ENCODE measurements at regions not wholly inside any gene's neighbourhood (a gene's known extent, or its start where the extent isn't known, plus 50 kb on each side); places are given as distances from the start of the nearest gene placed in this dataset.
"Not testable (repeated sequence)": the region's sequence is repeated elsewhere in the genome, so short reads cannot be mapped to it uniquely, and the experiment has no call there.

DNA sequence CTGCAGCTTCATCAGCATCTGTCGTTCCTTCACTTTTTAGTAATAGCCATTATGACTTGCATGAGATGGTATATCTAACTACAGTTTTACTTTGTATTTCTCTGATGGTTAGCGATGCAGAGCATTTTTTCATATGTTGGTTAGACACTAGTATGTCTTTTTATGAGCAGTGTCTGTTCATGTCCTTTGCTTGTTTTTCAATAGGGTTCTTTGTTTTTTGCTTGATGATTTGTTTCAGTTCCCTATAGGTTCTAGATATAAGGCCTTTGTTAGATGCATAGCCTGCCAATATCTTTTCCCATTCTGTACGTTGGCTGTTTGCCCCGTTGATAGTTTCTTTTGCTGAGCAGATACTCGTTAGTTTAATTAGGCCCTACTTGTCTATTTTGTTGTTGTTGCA is 487.2 kb upstream of the BCHE start:
- DNase-seq (ENCODE audit: low spot score) = no peak

DNA sequence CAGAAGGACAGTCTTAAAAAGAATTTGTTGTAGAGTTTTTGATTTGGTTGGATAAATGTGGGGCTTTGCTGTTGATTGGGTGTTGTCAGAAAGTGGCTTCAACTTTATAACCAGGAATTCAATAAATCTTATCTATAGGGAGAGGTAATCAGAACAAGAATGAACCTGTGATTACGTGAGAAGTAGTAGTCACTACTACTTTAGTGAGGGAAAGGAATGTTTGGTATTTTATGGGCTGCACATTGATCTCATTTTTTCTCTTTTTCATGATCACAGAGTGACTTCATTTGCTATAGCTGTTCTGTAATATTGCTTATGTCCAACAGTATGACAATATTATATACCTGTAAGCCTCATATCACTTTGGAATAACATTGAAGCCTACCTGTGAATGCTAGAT is 485.2 kb upstream of the BCHE start:
- no peak for DNase-seq (ENCODE audit: low spot score)

DNA sequence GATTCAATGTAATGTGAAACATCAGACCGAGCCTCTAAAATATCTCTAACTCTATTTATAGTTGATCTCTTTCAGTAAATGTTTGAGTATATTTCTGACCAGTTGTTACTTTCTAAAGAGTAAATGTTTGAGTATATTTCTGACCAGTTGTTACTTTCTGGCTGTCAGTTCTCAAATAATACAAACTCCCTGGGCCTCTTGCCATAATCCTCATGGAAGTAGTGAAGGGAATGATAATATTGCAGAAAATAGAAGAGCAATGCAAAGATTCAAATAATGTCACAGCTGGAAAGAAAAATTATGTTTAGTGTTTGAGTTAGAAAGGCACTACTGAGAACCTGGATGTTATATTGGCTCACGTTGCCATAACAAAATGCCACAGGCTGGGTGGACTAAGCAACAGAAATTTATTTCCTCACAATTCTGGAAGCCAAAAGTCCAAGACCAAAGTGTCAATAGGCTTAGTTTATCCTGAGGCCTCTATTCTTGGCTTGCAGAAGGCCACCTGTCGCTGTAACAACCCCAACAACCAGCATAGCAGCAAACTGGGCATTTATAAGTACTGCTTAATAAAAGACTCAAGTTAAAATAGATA is 470.6 kb upstream of the BCHE start:
- no peak for DNase-seq (ENCODE audit: low spot score)

DNA sequence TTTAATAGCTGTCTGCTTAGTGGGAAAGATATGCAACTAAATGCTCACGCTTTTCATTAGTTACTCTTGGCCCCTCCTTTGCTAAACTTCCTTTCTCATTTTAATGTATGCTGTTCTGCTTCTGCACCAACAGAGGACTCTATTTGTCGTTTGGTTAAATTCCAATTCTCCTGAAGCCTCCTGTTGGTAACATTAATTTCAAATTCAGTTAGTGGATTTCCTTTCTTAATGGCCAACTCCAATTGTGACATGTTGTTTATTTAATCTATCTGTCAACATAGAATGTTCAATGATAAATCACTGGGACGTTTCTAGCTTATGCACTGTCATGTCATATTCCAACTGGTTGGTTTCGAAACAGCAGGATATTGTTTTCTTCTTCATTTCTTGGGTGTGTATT is 467.4 kb upstream of the BCHE start:
- peak; percentile 3 for DNase-seq (ENCODE audit: low spot score)

DNA sequence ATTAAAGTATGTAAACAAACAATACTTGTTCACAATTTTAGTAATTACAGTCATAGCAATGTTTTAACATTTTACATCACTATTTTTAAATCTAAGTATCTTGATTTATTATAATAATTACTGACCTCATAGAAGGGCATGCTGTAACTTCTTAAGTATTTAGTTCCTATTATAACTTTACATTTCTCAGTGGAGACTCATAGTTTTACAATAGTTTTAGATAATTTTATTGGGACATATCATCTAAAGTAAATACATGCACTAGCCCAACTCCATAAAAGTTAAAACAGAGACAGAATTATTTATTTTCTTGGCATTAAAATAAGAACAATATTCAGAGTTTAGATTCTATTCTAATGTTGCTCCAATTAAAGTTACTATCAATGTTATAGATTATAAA is 466.5 kb upstream of the BCHE start:
- no peak for DNase-seq (ENCODE audit: low spot score)

DNA sequence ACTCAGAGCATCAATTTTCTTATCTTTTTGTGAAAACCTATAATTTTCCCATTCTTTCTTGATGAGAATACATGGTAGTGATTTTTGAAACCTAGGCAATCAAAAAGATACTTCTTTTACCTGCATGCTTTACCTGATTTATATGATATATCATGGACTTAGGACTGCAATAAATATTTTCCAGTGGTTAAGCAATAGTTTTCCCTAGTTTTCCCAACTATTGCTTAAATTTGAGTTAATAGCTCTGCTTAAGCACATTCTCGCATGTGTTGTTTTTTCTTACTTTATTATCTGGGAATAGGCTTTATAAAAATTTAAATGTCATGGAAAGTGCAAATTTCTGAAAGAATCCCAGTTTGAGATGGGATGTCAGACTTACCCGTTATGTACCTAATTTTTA is 465.1 kb upstream of the BCHE start:
- DNase-seq (ENCODE audit: low spot score) = no peak

DNA sequence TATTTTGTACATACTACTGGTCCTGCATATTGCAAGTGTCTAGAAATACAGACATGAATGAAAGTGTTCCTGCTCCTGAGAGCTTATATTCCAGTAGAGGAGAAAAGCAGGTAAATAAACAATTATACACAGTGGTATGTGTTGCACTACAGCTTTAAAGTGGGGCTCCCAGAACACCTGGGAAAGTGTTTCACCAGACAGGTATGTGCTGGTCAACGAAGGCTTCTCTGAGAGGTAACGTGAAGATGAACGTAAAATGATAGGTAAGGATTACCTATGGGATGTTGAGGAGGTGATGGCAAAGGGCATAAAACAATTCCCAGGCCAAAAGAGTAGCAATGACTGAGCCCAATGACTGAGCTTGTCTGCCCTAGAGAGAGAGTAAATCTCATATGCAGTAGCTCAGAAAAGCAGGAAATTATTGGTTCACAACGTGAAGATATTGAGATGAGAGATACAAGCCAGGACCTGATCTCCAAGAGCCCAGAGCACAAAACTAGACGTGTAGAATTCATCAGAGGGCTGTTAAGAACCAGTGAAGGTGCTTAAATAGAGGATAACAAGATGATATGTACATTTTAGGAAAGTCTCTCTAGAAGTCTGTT is 459.1 kb upstream of the BCHE start:
- no peak for DNase-seq (ENCODE audit: low spot score)

DNA sequence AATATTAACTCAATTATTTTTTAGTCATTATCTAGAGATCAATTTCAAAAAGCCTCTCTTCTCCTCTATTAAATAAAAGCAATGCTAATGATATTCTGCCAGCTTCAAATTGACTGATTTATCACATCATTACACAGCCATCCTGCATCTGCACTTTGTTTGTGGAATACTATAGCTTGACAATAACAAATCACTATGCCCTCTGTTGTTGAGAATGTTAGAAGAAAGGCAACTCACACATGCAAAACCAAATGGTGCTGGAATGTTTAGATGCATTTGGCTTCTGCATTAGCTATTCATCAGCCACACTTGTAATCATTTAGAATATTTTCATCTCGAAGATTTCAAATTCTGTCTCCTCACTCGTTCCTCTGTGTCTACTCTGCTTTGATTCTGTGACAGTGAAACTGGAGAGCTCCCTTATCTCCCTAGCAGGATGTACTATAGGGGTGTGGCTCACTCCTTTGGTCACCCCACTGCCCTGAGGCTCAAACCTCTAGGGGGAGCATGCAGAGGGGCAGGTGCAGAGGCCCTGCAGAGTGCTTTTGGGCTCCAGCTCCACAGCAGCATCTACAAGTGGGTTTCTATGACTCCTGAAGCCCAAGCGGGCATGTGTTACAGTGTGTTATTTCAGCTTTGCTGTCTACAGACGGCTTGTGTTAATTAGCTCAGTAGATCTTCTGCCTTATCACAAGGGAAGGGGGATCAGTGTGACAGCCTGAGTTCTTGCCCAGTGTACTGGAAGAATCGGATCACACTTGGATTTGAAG is 454.1 kb upstream of the BCHE start:
- no peak for DNase-seq (ENCODE audit: low spot score)

DNA sequence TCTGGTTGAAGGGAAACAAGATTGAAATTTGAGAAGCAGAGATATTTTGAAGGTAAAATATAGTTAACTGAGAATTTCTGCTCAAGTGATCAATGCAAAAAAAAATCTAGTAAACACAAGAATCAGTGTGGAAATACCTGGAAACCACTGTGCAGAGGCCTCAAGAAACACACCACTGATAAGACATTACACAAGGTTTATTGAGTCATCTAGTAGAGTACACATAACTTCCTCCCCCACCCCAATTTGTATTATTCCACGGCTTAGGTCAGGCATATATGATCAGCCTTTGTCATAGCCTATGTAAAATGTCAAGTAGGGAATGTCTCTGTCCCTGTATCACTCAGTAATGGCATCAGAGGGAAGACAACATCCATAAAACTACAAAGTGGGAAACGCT is 447.8 kb upstream of the BCHE start:
- no peak for DNase-seq (ENCODE audit: low spot score)

DNA sequence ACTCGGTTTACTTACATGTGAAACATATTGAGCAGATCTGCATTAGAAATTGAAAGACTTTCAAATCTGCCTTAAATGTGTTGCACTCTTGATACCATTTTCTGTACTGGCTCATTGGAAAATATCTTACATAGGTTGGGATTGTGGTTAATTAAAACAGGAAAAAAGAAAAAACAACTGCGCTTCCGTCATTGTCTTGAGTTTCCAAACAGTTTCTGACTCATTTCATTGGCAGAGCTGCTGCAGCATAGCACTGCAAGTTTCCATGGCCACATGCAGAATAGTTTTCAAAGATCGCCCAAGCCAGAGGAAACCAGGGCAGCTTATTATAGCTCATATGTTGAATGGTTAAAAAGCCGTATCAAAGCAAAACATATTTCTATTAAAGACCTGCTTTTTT is 446.6 kb upstream of the BCHE start:
- DNase-seq (ENCODE audit: low spot score) = no peak

DNA sequence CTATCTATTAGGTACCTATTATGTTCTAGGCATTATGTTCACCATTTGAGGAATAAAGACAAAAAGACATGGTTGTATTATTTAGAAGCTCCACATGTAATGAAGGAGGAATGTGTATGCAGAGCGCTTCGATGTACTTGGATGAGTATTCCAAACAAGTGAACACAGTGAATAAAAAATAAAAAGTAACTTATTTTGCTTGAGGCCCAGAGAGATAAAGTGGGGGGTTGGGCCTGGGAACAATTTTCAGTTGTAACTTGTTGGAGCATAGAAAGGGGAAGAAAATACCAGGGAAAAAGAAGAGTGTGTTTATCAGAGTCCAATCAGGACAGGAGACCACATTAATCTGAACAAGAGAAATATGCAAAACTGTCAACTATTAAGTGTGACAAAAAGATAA is 445.7 kb upstream of the BCHE start:
- no peak for DNase-seq (ENCODE audit: low spot score)

DNA sequence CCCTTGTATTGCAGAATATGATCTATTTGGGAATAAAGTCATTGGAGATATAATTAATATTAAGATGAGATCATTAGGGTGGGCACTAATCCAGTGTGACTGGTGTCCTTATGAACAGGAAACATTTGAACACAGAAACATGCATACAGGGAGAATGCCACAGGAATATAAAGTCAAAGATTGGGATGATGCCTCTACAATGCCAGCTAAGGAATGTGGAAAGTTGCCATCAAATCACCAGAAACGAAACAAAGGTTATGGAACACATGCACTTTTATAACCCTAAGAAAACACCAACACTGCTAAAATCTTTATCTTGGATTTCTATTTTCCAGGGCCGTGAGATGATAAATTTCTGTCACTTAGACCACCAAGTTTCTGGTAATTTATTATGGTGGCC is 442.4 kb upstream of the BCHE start:
- DNase-seq (ENCODE audit: low spot score) = no peak

DNA sequence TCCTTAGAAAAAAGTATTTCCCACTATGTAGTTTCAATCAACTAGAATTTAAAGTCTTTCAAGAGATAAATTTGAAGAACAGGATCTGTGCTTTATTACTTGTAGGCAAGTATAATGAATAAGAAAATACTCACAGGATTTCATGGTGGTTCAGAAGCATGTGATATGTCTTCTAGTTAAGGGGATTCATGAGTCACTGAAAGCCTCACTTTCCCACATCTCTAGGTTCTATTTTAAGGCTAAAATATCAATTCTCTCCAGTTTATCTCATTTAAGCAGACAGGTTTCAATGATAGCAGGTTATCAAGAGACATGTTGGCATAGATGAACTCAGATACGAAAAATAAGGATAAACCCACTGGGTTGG is 437.8 kb upstream of the BCHE start:
- no peak for DNase-seq (ENCODE audit: low spot score)

DNA sequence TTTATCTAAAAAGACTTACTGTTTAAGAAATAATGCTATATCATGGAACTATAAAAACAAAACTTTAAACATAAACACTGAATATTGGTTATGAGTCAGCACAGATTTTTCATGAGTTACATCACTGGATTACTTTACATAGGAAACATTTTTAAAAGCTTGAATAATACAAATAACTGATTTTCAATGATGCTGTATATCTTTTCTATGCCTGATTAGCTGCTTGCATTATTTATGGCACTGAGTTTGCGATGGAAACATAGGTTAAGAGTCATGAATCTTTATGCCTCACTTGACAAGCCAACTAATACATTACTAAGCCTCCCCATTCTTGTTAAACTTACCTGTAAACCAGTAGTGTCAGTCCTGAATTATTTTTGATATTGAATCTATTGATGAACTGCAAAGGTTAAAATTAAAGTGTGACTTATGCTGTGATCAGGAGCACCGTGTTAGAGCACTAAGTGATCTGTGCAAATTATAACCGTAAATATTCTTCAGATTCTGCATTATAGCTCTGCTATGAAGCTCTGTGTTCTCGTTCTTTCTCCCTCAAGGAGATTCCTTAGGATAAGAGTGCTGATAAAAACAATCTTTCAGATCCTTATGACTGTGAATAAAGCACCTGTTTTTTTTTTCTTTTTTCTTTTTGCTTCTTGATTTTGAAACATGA is 437.3 kb upstream of the BCHE start:
- DNase-seq (ENCODE audit: low spot score) = no peak

DNA sequence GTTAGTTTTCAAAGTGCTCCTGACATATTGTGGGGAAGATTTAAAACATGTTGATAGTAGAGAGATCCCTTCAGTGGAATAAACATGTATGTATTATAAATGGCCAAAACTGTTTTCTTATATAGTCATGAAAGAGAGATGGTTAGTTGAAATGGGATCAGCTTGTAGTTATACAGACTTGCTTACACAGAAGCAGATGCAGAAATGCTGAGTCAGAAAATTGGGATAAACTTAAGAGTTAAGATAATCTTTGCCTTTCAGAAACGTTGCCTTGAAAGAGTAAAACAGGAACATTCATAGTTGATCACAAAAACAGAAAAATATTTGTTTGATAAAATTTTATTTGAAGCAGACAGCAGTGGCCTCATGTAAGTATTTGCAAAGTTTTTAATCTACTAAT is 433.2 kb upstream of the BCHE start:
- no peak for DNase-seq (ENCODE audit: low spot score)

DNA sequence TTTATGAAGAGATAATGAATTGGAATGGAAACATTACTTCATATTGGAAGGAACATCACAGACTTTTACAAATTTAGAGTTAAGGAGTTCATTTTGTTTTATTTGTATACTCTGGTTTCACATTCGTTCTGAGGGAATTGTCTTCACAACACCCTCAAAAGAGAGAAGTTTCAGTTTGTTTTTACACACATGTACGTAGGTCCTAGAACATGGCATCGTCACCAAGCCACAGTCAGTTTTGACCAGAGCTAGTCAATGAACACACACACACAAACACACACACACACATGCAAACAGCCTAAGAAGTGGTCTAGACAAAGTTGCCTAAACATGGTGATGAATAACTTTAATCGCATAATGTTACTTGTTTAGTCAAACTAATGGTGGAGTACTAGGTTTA is 427.9 kb upstream of the BCHE start:
- no peak for DNase-seq (ENCODE audit: low spot score)

DNA sequence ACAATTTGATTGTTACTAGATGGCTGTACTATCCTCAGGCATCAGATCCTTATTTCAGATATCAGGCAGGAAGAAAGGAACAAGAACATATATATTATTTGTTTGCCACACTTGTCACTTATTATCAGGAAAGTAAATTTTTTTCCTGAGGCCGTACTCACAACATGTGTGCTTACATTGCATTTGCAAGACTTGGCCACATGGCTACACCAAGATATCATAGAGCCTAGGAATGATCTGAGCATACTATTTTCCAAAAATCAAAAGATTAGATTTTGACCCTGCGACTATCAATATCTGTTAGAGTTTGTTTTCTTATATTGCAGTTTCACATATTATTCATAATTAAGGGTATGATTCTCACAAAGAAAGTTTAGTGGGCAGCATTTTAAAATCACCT is 426.2 kb upstream of the BCHE start:
- DNase-seq (ENCODE audit: low spot score) = peak; percentile 25

DNA sequence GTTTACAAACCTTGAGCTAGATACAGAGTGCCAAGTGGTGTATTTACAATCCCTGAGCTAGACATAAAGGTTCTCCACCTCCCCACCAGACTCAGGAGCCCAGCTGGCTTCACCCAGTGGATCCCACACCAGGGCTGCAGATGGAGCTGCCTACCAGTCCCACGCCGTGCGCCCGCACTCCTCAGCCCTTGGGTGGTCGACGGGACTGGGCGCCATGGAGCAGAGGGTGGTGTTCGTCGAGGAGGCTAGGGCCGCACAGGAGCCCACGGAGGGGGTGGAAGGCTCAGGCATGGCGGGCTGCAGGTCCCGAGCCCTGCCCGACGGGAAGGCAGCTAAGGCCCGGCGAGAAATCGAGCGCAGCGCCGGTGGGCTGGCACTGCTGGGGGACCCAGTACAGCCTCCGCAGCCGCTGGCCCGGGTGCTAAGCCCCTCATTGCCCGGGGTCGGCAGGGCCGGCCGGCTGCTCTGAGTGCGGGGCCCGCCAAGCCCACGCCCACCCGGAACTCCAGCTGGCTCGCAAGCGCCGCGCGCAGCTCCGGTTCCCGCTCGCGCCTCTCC is 421.1 kb upstream of the BCHE start:
- not testable (repeated sequence) for DNase-seq (ENCODE audit: low spot score)

DNA sequence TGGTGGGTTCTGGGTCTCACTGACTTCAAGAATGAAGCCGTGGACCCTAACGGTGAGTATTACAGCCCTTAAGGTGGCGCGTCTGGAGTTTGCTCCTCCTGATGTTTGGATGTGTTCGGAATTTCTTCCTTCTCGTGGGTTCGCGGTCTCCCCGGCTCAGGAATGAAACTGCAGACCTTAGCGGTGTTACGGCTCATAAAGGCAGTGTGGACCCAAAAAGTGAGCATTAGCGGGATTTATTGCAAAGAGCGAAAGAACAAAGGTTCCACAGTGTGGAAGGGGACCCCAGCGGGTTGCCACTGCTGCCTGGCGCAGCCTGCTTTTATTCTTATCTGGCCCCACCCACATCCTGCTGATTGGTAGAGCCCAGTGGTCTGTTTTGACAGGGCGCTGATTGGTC is 420.5 kb upstream of the BCHE start:
- no peak for DNase-seq (ENCODE audit: low spot score)

DNA sequence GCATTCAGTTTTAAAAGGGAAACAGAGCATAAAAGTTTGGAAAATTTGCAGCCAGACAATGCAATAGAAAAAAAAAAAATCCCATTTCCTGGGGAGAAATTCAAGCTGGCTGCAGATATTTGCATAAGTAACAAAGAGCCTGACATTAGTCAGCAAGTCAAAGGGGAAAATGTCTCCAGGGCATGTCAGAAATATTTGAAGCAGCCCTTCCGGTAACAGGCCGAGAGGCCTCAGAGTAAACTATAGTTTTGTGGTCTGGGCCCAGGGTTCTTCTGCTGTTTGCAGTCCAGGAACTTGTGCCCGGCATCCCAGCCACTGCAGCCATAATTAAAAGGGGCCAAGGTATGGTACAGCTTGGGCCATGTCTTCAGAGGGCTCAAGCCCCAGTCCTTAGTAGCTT is 411.6 kb upstream of the BCHE start:
- DNase-seq (ENCODE audit: low spot score) = no peak

DNA sequence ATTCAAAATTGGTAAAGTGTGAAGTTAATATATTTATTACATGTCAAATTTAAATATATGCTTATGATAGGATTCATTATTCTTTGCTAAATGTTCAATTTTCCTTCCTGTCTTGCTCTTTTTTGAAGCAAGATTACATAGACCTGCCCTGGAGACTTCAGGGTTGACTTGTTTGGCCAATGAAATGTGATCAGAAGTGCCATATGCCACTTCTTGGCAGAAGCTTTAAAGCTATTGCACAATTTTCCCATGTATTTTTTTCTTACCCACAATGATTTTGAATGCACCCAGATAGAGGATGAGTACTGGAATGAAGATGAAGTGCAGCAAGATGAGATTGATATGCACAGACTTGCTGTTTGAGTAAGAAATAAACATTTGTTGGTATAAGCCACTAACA is 406.3 kb upstream of the BCHE start:
- DNase-seq (ENCODE audit: low spot score) = no peak

DNA sequence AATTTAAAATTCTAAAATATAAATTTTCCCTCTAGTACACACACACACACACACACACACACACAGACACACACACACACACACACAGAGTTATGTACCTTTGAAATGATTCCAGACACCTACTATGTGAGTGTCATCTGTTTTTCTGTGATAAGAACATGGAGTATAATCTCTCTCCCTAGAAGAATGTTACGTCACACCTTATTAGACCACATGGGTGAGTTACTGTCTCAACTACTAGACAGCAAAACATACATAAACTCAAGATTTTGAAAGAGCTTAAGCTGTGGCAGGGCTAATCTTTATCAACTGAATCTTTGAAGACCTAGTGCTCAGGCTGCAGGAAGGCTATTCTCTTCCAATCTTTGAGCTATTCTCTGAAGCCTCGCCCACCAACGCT is 385.9 kb upstream of the BCHE start:
- DNase-seq (ENCODE audit: low spot score) = no peak

DNA sequence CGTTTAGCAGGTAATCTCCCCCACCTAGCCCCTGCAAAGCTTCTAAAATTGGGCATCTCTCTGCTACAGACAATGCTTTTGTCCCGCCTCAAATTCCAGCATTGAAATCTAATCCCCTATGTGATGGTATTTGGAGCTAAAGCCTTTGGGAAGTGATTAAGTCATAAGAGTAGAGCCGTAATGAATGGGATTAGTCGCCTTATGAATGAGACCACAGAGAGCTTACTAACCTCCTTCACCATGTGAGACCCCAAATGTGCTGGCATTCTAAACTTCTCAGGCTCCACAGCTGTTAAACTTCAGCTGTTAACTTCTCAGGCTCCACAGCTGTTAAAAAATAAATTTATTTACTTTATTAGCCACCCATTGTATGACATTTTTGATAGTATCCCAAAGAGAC is 374.2 kb upstream of the BCHE start:
- no peak for DNase-seq (ENCODE audit: low spot score)
